HS-5 (cell line): ENCODE measurements at regions not wholly inside any gene's neighbourhood (a gene's known extent, or its start where the extent isn't known, plus 50 kb on each side); places are given as distances from the start of the nearest gene placed in this dataset.

ENCODE experiments used
- DNase-seq: peaks from one replicate; pipeline ENCODE4 v3.0.0-alpha.2; 2012; ENCODE audit warnings: low read depth

- DNase-seq = no peak
These were observed 167.9 kb upstream of the TAB2 start for GRCh38 chr6:149149653-149150052.

- no peak for DNase-seq
These were observed 167.2 kb upstream of the TAB2 start for GRCh38 chr6:149150301-149150700.

GRCh38 chr6:149150801-149151398 is 166.6 kb upstream of the TAB2 start:
- no peak for DNase-seq

- no peak for DNase-seq
These were observed 165.0 kb upstream of the TAB2 start for GRCh38 chr6:149152521-149152920.

- no peak for DNase-seq
These were observed 164.4 kb upstream of the TAB2 start for GRCh38 chr6:149153100-149153499.

- DNase-seq = no peak
These were observed 163.8 kb upstream of the TAB2 start for GRCh38 chr6:149153693-149154092.

- DNase-seq = no peak
These were observed 163.2 kb upstream of the TAB2 start for GRCh38 chr6:149154261-149154821.

- DNase-seq = no peak
These were observed 160.4 kb upstream of the TAB2 start for GRCh38 chr6:149157126-149157525.

GRCh38 chr6:149158076-149158475 is 159.4 kb upstream of the TAB2 start:
- no peak for DNase-seq

GRCh38 chr6:149160943-149161342 is 156.6 kb upstream of the TAB2 start:
- no peak for DNase-seq

- DNase-seq = no peak
These were observed 154.6 kb upstream of the TAB2 start for GRCh38 chr6:149162924-149163323.

- no peak for DNase-seq
These were observed 153.2 kb upstream of the TAB2 start for GRCh38 chr6:149164199-149164750.

- DNase-seq = no peak
These were observed 151.2 kb upstream of the TAB2 start for GRCh38 chr6:149166336-149166735.

GRCh38 chr6:149166747-149167146 is 150.8 kb upstream of the TAB2 start:
- no peak for DNase-seq

- DNase-seq = no peak
These were observed 148.5 kb upstream of the TAB2 start for GRCh38 chr6:149168968-149169367.

GRCh38 chr6:149169761-149170511 is 147.6 kb upstream of the TAB2 start:
- DNase-seq = peak; percentile 30

- DNase-seq = no peak
These were observed 146.7 kb upstream of the TAB2 start for GRCh38 chr6:149170564-149171452.

GRCh38 chr6:149173222-149173621 is 144.3 kb upstream of the TAB2 start:
- no peak for DNase-seq

- no peak for DNase-seq
These were observed 142.6 kb upstream of the TAB2 start for GRCh38 chr6:149174962-149175361.

GRCh38 chr6:149176971-149177667 is 140.4 kb upstream of the TAB2 start:
- no peak for DNase-seq

GRCh38 chr6:149179431-149179830 is 138.1 kb upstream of the TAB2 start:
- no peak for DNase-seq

GRCh38 chr6:149181304-149181703 is 136.2 kb upstream of the TAB2 start:
- DNase-seq = no peak
